Colonic mucosa (tissue), 4 donors: ENCODE measurements at regions not wholly inside any gene's neighbourhood (a gene's known extent, or its start where the extent isn't known, plus 50 kb on each side); places are given as distances from the start of the nearest gene placed in this dataset.

Source experiments
- DNase-seq: peaks from one replicate; pipeline ENCODE4 v3.0.0-alpha.2; 2020
- H3K27ac ChIP-seq: fragments of 200-600 bp; one replicate; pipeline ENCODE4 v1.8.0; 2021
- H3K27me3 ChIP-seq: fragments of 200-600 bp; one replicate; pipeline ENCODE4 v1.8.0; 2021
- H3K36me3 ChIP-seq: fragments of 200-600 bp; one replicate; pipeline ENCODE4 v1.8.0; 2021
- H3K4me1 ChIP-seq: fragments of 200-600 bp; one replicate; pipeline ENCODE4 v1.8.0; 2021; ENCODE audit warnings: mild to moderate bottlenecking
- H3K4me3 ChIP-seq: fragments of 200-600 bp; one replicate; pipeline ENCODE4 v1.8.0; 2021
- H3K9ac ChIP-seq, 2 donors: one replicate each; pipeline ENCODE4 v1.7.0; 2013; ENCODE audit warnings: control low read depth in 2 of 2, low read depth in 2 of 2, low read length in 2 of 2
- H3K9me3 ChIP-seq: fragments of 200-600 bp; one replicate; pipeline ENCODE4 v1.8.0; 2021
- intact Hi-C: fragments of 100-400 bp; cut with DNase I; formaldehyde crosslinking; loops from one replicate; pipeline ENCODE4 v1.14.1; 2022
- TF ChIP-seq, protein P1 (sequence below): fragments of 200-600 bp; IDR thresholded peaks from one replicate; pipeline ENCODE4 v1.8.0; 2022; ENCODE audit warnings: antibody characterized with exemption, mild to moderate bottlenecking
- donor health status: healthy.
- donor health status: DM: no; HTN: no; CAD: no.
- donor health status: DM: no; HTN: no; CAD: no.

DNA sequence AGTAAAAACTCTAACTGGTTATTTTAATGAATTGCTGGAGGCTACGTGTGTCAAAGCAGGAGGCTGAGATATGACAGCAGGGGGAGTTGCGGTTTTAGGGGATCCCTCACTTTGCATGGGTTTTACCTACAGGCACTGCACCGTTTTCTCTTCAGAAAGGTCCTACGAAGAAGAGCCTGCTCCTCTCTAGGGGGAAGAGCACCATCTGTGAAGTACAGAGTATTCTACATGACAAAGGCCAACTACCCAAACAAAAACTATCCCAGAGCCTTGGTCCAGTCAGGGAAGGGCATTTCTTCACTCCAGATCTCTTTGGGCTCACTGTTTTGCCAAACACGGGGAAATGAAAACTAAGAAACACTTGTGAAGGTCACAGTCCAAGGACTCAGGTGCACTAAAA lies 696.7 kb upstream of the SOX11 start:
- intact Hi-C loops = no loop called here
- Histone ChIP-seq H3K9ac (no peak overlapping the region), H3K4me1 (no peaks in the 10 kb centered on the region), H3K36me3 (no peaks in the 10 kb centered on the region), H3K27ac (no peak overlapping the region), H3K27me3 (no peaks in the 10 kb centered on the region), H3K4me3 (no peak overlapping the region), H3K9me3 (no peaks in the 10 kb centered on the region)
- no peak for DNase-seq
- TF ChIP-seq, protein P1, sequence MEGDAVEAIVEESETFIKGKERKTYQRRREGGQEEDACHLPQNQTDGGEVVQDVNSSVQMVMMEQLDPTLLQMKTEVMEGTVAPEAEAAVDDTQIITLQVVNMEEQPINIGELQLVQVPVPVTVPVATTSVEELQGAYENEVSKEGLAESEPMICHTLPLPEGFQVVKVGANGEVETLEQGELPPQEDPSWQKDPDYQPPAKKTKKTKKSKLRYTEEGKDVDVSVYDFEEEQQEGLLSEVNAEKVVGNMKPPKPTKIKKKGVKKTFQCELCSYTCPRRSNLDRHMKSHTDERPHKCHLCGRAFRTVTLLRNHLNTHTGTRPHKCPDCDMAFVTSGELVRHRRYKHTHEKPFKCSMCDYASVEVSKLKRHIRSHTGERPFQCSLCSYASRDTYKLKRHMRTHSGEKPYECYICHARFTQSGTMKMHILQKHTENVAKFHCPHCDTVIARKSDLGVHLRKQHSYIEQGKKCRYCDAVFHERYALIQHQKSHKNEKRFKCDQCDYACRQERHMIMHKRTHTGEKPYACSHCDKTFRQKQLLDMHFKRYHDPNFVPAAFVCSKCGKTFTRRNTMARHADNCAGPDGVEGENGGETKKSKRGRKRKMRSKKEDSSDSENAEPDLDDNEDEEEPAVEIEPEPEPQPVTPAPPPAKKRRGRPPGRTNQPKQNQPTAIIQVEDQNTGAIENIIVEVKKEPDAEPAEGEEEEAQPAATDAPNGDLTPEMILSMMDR = no peak

DNA sequence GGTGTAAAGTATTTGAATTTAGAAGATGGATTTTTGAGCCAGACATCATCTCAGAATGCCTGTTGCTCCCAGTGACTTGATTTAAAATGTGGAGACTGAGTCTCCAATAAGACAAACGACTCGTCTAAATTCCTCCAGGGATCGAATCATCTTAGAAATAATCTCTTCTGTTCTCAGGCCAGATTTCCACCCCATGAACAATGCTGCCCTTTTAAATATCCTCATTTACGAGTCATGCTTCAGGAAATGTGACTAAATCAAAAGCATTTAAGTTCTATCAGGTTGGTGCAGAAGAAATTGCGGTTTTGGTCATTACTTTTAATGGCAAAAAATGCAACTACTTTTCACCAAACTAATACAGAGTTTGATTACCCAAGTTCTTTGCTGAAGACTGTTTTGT lies 684.6 kb upstream of the SOX11 start:
- no peak overlapping the region for H3K27ac ChIP-seq
- intact Hi-C loops = no loop called here
- TF ChIP-seq, protein P1 = no peak

DNA sequence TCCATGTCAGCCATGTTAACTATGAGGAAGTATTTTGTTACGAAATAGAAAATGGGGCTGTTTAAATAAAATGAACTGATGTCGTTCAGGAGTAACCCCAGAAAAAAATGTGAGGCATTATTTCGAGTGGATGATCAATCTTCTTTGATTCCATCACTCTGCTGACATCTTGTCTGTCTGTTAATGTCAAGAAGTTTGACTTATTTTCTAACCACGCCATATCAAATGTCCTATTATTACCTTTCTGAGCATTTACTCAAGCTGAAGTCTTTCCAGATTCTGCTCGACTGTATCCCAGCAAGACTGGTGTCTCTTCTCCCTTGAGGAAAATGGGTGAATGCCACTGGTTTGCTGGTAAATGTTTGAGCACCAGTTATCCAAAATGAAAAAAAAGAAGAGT lies 672.9 kb upstream of the SOX11 start:
- no peaks in the 10 kb centered on the region for H3K9me3 ChIP-seq
- intact Hi-C loops = no loop called here
- no peak overlapping the region for H3K9ac ChIP-seq
- DNase-seq = no peak
- no peaks in the 10 kb centered on the region for H3K4me1 ChIP-seq
- no peaks in the 10 kb centered on the region for H3K36me3 ChIP-seq
- H3K27ac ChIP-seq = no peak overlapping the region
- TF ChIP-seq, protein P1 = no peak
- H3K4me3 ChIP-seq = no peak overlapping the region
- H3K27me3 ChIP-seq = no peaks in the 10 kb centered on the region

More for the DNA sequence above, 684.6 kb upstream of the SOX11 start:
- Histone ChIP-seq H3K27me3 (no peaks in the 10 kb centered on the region), H3K9me3 (no peaks in the 10 kb centered on the region), H3K9ac (no peak overlapping the region), H3K4me3 (no peak overlapping the region), H3K4me1 (no peaks in the 10 kb centered on the region), H3K36me3 (no peaks in the 10 kb centered on the region)
- no peak for DNase-seq

DNA sequence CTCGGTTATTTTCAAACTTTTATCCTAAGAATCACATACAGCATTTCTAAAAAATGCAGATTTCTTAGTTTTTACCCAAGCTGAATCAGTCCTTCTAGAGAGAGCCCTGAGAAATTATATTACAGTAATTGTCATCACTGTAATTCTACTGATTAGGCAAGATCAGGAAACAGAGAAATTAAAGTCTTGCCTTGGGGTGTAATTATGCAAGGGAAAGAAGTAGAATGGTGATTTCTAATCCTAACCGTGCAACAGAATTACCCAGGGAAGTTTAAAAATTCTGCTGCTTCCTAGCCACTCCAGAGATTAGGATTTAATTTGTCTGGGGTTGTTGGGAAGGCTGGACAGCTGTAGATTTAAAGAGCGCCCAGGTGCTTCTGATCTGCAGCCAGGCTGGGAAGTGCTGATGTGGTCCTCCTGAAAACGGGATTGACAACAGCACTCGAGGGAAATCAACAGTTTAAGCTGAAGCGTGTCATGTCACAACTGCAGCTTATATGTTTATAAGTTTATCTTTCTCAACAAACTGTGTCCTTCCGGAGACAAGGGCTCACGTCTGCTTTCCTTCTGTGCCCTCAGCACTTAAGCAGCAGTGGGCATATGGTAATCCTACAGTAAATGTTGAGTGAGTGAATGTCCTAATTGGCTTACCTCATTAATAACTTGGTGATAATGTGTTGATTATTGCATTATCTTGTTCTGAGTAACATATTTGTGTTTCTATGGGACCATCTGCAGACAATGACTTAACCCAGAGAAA lies 671.9 kb upstream of the SOX11 start:
- no peak overlapping the region for H3K27ac ChIP-seq
- intact Hi-C loops = no loop called here
- no peaks in the 10 kb centered on the region for H3K36me3 ChIP-seq
- no peak overlapping the region for H3K4me3 ChIP-seq
- TF ChIP-seq, protein P1 = no peak
- no peaks in the 10 kb centered on the region for H3K27me3 ChIP-seq
- no peaks in the 10 kb centered on the region for H3K4me1 ChIP-seq
- H3K9me3 ChIP-seq = no peaks in the 10 kb centered on the region
- no peak for DNase-seq
- no peak overlapping the region for H3K9ac ChIP-seq

DNA sequence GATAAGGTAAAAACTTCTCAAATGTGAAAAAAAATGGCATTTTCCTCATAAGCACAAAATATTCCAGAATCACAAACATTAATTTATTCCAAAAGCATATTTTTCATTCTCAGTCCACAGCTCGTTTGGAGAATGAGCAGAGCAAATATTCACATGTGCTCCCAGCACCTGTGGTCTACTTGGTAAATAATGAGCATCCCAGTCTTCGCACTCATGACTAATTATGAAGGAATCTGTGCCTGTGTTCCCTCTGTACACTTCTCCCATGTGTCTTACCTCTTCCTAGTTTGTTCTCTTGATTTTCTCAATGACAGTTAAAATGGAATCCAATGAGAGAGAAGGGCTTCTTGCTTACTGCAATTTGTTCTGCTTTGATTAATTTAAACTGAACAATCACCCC lies 671.0 kb upstream of the SOX11 start:
- TF ChIP-seq, protein P1 = no peak
- H3K27me3 ChIP-seq = no peaks in the 10 kb centered on the region
- no peak overlapping the region for H3K27ac ChIP-seq
- intact Hi-C loops = no loop called here
- H3K4me3 ChIP-seq = no peak overlapping the region
- DNase-seq = no peak
- no peaks in the 10 kb centered on the region for H3K9me3 ChIP-seq
- H3K36me3 ChIP-seq = no peaks in the 10 kb centered on the region
- H3K4me1 ChIP-seq = no peaks in the 10 kb centered on the region
- no peak overlapping the region for H3K9ac ChIP-seq
